ENCODE measurements at regions not wholly inside any gene's neighbourhood (a gene's known extent, or its start where the extent isn't known, plus 50 kb on each side); places are given as distances from the start of the nearest gene placed in this dataset.

- Histone ChIP-seq H3K27ac (ENCODE audit: low read depth, low read length) (no peak overlapping the region), H3K79me2 (ENCODE audit: control insufficient read depth, insufficient read depth, low read length, unreplicated experiment) (no peaks in the 10 kb centered on the region), H3K4me3 (ENCODE audit: low read depth, low read length) (no peak overlapping the region), H3K27me3 (ENCODE audit: insufficient read depth, low read length) (no peaks in the 10 kb centered on the region), H3K36me3 (ENCODE audit: insufficient read depth, low read length) (no peaks in the 10 kb centered on the region), H2AFZ (ENCODE audit: low read length, unreplicated experiment) (no peak overlapping the region), H3K4me1 (ENCODE audit: control insufficient read depth, insufficient read depth, low read length, unreplicated experiment) (no peaks in the 10 kb centered on the region)
Observed at GRCh38 chr7:79570903-79571302, 117.4 kb upstream of the MAGI2 start.

- Histone ChIP-seq H3K36me3 (ENCODE audit: insufficient read depth, low read length) (no peaks in the 10 kb centered on the region), H3K27ac (ENCODE audit: low read depth, low read length) (no peak overlapping the region), H3K27me3 (ENCODE audit: insufficient read depth, low read length) (no peaks in the 10 kb centered on the region), H3K4me3 (ENCODE audit: low read depth, low read length) (no peak overlapping the region), H3K4me1 (ENCODE audit: control insufficient read depth, insufficient read depth, low read length, unreplicated experiment) (peaks cover 9% of the 10 kb centered on the region), H2AFZ (ENCODE audit: low read length, unreplicated experiment) (no peak overlapping the region), H3K79me2 (ENCODE audit: control insufficient read depth, insufficient read depth, low read length, unreplicated experiment) (no peaks in the 10 kb centered on the region)
Observed at GRCh38 chr7:79563821-79564522, 110.5 kb upstream of the MAGI2 start.

GRCh38 chr7:79555571-79555970 is 102.1 kb upstream of the MAGI2 start:
- H3K36me3 ChIP-seq (ENCODE audit: insufficient read depth, low read length) = no peaks in the 10 kb centered on the region
- peak overlapping the region; percentile 25 for H2AFZ ChIP-seq (ENCODE audit: low read length, unreplicated experiment)
- no peak overlapping the region for H3K27ac ChIP-seq (ENCODE audit: low read depth, low read length)
- H3K4me3 ChIP-seq (ENCODE audit: low read depth, low read length) = no peak overlapping the region
- no peaks in the 10 kb centered on the region for H3K79me2 ChIP-seq (ENCODE audit: control insufficient read depth, insufficient read depth, low read length, unreplicated experiment)
- H3K27me3 ChIP-seq (ENCODE audit: insufficient read depth, low read length) = no peaks in the 10 kb centered on the region
- H3K4me1 ChIP-seq (ENCODE audit: control insufficient read depth, insufficient read depth, low read length, unreplicated experiment) = peaks cover 11% of the 10 kb centered on the region

GRCh38 chr7:79553811-79554555 is 100.5 kb upstream of the MAGI2 start:
- no peaks in the 10 kb centered on the region for H3K79me2 ChIP-seq (ENCODE audit: control insufficient read depth, insufficient read depth, low read length, unreplicated experiment)
- no peaks in the 10 kb centered on the region for H3K36me3 ChIP-seq (ENCODE audit: insufficient read depth, low read length)
- H3K4me3 ChIP-seq (ENCODE audit: low read depth, low read length) = peak overlapping the region; percentile 4; the same call in 1 of the 2 replicates
- peak overlapping the region; percentile 65 for H3K27ac ChIP-seq (ENCODE audit: low read depth, low read length)
- peaks cover 11% of the 10 kb centered on the region for H3K4me1 ChIP-seq (ENCODE audit: control insufficient read depth, insufficient read depth, low read length, unreplicated experiment)
- peak overlapping the region; percentile 93 for H2AFZ ChIP-seq (ENCODE audit: low read length, unreplicated experiment)
- no peaks in the 10 kb centered on the region for H3K27me3 ChIP-seq (ENCODE audit: insufficient read depth, low read length)

- Histone ChIP-seq H3K4me1 (ENCODE audit: control insufficient read depth, insufficient read depth, low read length, unreplicated experiment) (peaks cover 11% of the 10 kb centered on the region), H3K27ac (ENCODE audit: low read depth, low read length) (no peak overlapping the region), H2AFZ (ENCODE audit: low read length, unreplicated experiment) (no peak overlapping the region), H3K79me2 (ENCODE audit: control insufficient read depth, insufficient read depth, low read length, unreplicated experiment) (no peaks in the 10 kb centered on the region), H3K36me3 (ENCODE audit: insufficient read depth, low read length) (no peaks in the 10 kb centered on the region), H3K4me3 (ENCODE audit: low read depth, low read length) (no peak overlapping the region), H3K27me3 (ENCODE audit: insufficient read depth, low read length) (no peaks in the 10 kb centered on the region)
Observed at GRCh38 chr7:79552463-79552862, 99.0 kb upstream of the MAGI2 start.

- H3K36me3 ChIP-seq (ENCODE audit: insufficient read depth, low read length) = no peaks in the 10 kb centered on the region
- H3K79me2 ChIP-seq (ENCODE audit: control insufficient read depth, insufficient read depth, low read length, unreplicated experiment) = no peaks in the 10 kb centered on the region
- no peaks in the 10 kb centered on the region for H3K27me3 ChIP-seq (ENCODE audit: insufficient read depth, low read length)
- H3K27ac ChIP-seq (ENCODE audit: low read depth, low read length) = no peak overlapping the region
- H2AFZ ChIP-seq (ENCODE audit: low read length, unreplicated experiment) = no peak overlapping the region
- H3K4me3 ChIP-seq (ENCODE audit: low read depth, low read length) = no peak overlapping the region
- H3K4me1 ChIP-seq (ENCODE audit: control insufficient read depth, insufficient read depth, low read length, unreplicated experiment) = peaks cover 3% of the 10 kb centered on the region
Observed at GRCh38 chr7:79548727-79549126, 95.3 kb upstream of the MAGI2 start.

- H2AFZ ChIP-seq (ENCODE audit: low read length, unreplicated experiment) = no peak overlapping the region
- H3K79me2 ChIP-seq (ENCODE audit: control insufficient read depth, insufficient read depth, low read length, unreplicated experiment) = no peaks in the 10 kb centered on the region
- H3K36me3 ChIP-seq (ENCODE audit: insufficient read depth, low read length) = no peaks in the 10 kb centered on the region
- H3K4me1 ChIP-seq (ENCODE audit: control insufficient read depth, insufficient read depth, low read length, unreplicated experiment) = no peaks in the 10 kb centered on the region
- H3K27me3 ChIP-seq (ENCODE audit: insufficient read depth, low read length) = no peaks in the 10 kb centered on the region
- H3K27ac ChIP-seq (ENCODE audit: low read depth, low read length) = no peak overlapping the region
- H3K4me3 ChIP-seq (ENCODE audit: low read depth, low read length) = no peak overlapping the region
Observed at GRCh38 chr7:79547132-79547531, 93.7 kb upstream of the MAGI2 start.

GRCh38 chr7:79540592-79540991 is 87.1 kb upstream of the MAGI2 start:
- H3K79me2 ChIP-seq (ENCODE audit: control insufficient read depth, insufficient read depth, low read length, unreplicated experiment) = no peaks in the 10 kb centered on the region
- no peaks in the 10 kb centered on the region for H3K36me3 ChIP-seq (ENCODE audit: insufficient read depth, low read length)
- no peak overlapping the region for H3K27ac ChIP-seq (ENCODE audit: low read depth, low read length)
- H3K4me1 ChIP-seq (ENCODE audit: control insufficient read depth, insufficient read depth, low read length, unreplicated experiment) = no peaks in the 10 kb centered on the region
- no peaks in the 10 kb centered on the region for H3K27me3 ChIP-seq (ENCODE audit: insufficient read depth, low read length)
- H3K4me3 ChIP-seq (ENCODE audit: low read depth, low read length) = no peak overlapping the region
- no peak overlapping the region for H2AFZ ChIP-seq (ENCODE audit: low read length, unreplicated experiment)

GRCh38 chr7:79534128-79534527 is 80.7 kb upstream of the MAGI2 start:
- Histone ChIP-seq H3K27ac (ENCODE audit: low read depth, low read length) (no peak overlapping the region), H3K4me1 (ENCODE audit: control insufficient read depth, insufficient read depth, low read length, unreplicated experiment) (no peaks in the 10 kb centered on the region), H3K4me3 (ENCODE audit: low read depth, low read length) (no peak overlapping the region), H3K36me3 (ENCODE audit: insufficient read depth, low read length) (no peaks in the 10 kb centered on the region), H3K27me3 (ENCODE audit: insufficient read depth, low read length) (no peaks in the 10 kb centered on the region), H3K79me2 (ENCODE audit: control insufficient read depth, insufficient read depth, low read length, unreplicated experiment) (no peaks in the 10 kb centered on the region), H2AFZ (ENCODE audit: low read length, unreplicated experiment) (no peak overlapping the region)

GRCh38 chr7:79531905-79532664 is 78.6 kb upstream of the MAGI2 start:
- Histone ChIP-seq H3K4me1 (ENCODE audit: control insufficient read depth, insufficient read depth, low read length, unreplicated experiment) (no peaks in the 10 kb centered on the region), H3K36me3 (ENCODE audit: insufficient read depth, low read length) (no peaks in the 10 kb centered on the region), H3K27ac (ENCODE audit: low read depth, low read length) (no peak overlapping the region), H3K27me3 (ENCODE audit: insufficient read depth, low read length) (no peaks in the 10 kb centered on the region), H3K79me2 (ENCODE audit: control insufficient read depth, insufficient read depth, low read length, unreplicated experiment) (no peaks in the 10 kb centered on the region), H2AFZ (ENCODE audit: low read length, unreplicated experiment) (no peak overlapping the region), H3K4me3 (ENCODE audit: low read depth, low read length) (no peak overlapping the region)

Measured in ACC112 (cell line).